ENCODE measurements at regions not wholly inside any gene's neighbourhood (a gene's known extent, or its start where the extent isn't known, plus 50 kb on each side); places are given as distances from the start of the nearest gene placed in this dataset.

DNA sequence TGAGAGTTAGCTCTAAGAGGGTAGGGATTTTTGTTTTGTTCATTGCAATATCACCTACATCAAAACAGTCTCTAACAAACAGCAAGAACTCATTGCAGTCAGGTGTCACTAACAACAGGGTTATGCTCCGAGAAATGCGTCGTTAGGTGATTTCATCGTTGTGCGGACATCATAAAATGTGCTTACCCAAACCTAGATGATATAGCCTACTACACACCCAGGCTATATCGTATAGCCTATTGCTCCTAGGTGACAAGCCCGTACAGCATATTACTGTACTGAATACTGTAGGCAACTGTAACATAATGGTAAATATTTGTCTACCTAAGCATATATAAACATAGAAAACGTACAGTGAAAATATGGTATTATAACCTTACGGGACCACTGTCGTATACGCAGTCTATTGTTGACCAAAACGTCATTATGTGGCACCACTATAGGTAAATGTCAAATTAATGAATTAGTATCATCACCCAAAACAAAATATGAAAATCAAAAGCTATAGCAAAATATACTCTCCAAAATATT lies 49.9 kb upstream of the TAB2 start:
- DNase-seq = no peak
- no peak for TF ChIP-seq CTCF (IDR thresholded peaks at IDR 0.05)
- TF ChIP-seq EP300 (IDR thresholded peaks at IDR 0.05) = no peak
- no peak for TF ChIP-seq POLR2A (IDR thresholded peaks at IDR 0.05)
- H3K9me3 ChIP-seq = no peaks in the 10 kb centered on the region
- no peaks in the 10 kb centered on the region for H3K27me3 ChIP-seq
- H3K4me1 ChIP-seq (ENCODE audit: insufficient read depth) = no peaks in the 10 kb centered on the region
- H3K36me3 ChIP-seq = no peaks in the 10 kb centered on the region
- intact Hi-C loops (cut with DNase I) = loop anchor here in 1 of 4 donors (2.0 kb wide), 1 partner anchor 41 kb away; no protein-coding TSS in a partner anchor
- no peak overlapping the region for H3K4me3 ChIP-seq
- H3K27ac ChIP-seq = no peak overlapping the region
- WGBS, 3 donors = 95 to 96% (median 96%) methylated on average over 12 of the region's 12 CpGs
